Vagina (tissue), 2 donors: ENCODE measurements at regions not wholly inside any gene's neighbourhood (a gene's known extent, or its start where the extent isn't known, plus 50 kb on each side); places are given as distances from the start of the nearest gene placed in this dataset.

Source experiments
- CTCF ChIP-seq, 3 experiments: fragments of 450-650 bp in 2 of 3; fragments of 200-600 bp in 1 of 3; sonication (generic) in 1 of 3; IDR thresholded peaks; one replicate each; pipeline ENCODE4 v1.5.1; 2017 to 2019; ENCODE audit warnings: antibody characterized with exemption in 3 of 3, mild to moderate bottlenecking in 2 of 3, moderate library complexity in 2 of 3
- POLR2A ChIP-seq, 2 donors: fragments of 450-650 bp; IDR thresholded peaks; one replicate each; pipeline ENCODE4 v1.6.1; 2017; ENCODE audit warnings: antibody characterized with exemption in 2 of 2, mild to moderate bottlenecking in 2 of 2, moderate library complexity in 2 of 2

- TF ChIP-seq CTCF (IDR thresholded peaks at IDR 0.05) (no peak), POLR2A (IDR thresholded peaks at IDR 0.05) (no peak)
Observed at GRCh38 chr6:120026791-120027190, 677.2 kb upstream of the MAN1A1 start.
